ENCODE measurements at regions not wholly inside any gene's neighbourhood (a gene's known extent, or its start where the extent isn't known, plus 50 kb on each side); places are given as distances from the start of the nearest gene placed in this dataset.

GRCh38 chr14:36055681-36056225 is 120.8 kb downstream of the PTCSC3 start:
- no peak for TF ChIP-seq CTCF (conservative IDR thresholded peaks at IDR 0.05; ENCODE audit: low read depth, low read length)
- TF ChIP-seq EZH2 (IDR thresholded peaks at IDR 0.05; ENCODE audit: low read length, unreplicated experiment): no peak
- TF ChIP-seq EZH2phosphoT487 (IDR thresholded peaks at IDR 0.05; ENCODE audit: borderline replicate concordance, low read length): no peak
